Panc1 (cell line): ENCODE measurements at regions not wholly inside any gene's neighbourhood (a gene's known extent, or its start where the extent isn't known, plus 50 kb on each side); places are given as distances from the start of the nearest gene placed in this dataset.

Experiments used
- ATAC-seq: fragments of 200-7000 bp; cut with Tn5 transposase; 2 replicates; pipeline ENCODE4 v1.9.1; 2020; ENCODE audit warnings: mild to moderate bottlenecking, moderate library complexity
- BruUV-seq: library from RNA; stranded (reverse); fragments of 400-500 nt; replicated peaks from 2 replicates; lab custom pipeline; 2021; lab: Mats Ljungman, UMichigan
- CTCF ChIA-PET: fragments of 300-600 bp; sonication (Branson Sonifier 250); formaldehyde crosslinking; loops from one replicate; lab custom pipeline; 2022; ENCODE audit warnings: antibody characterized with exemption; lab: Charles Lee
- POLR2A ChIA-PET: fragments of 300-600 bp; sonication (Branson Sonifier 250); formaldehyde crosslinking; loops from one replicate; lab custom pipeline; 2022; ENCODE audit warnings: antibody characterized with exemption; lab: Charles Lee
- DNase-seq: peaks from one replicate; pipeline ENCODE4 v3.0.0-alpha.2; 2010; ENCODE audit warnings: low read depth, low spot score
- H3K27ac ChIP-seq: 2 replicates; pipeline ENCODE4 v1.5.1; 2011; ENCODE audit warnings: mild to moderate bottlenecking, low read length, inconsistent platforms
- H3K27me3 ChIP-seq: fragments of 200-500 bp; sonication (Bioruptor generic); 2 replicates; pipeline ENCODE4 v1.6.0; 2014; ENCODE audit warnings: low read length, inconsistent platforms; ENCODE audit not compliant: control insufficient read depth, insufficient read depth
- H3K36me3 ChIP-seq: fragments of 200-500 bp; sonication (Bioruptor generic); 2 replicates; pipeline ENCODE4 v1.5.1; 2014; ENCODE audit warnings: inconsistent platforms, mild to moderate bottlenecking, low read length, moderate library complexity; ENCODE audit not compliant: control insufficient read depth, insufficient read depth
- H3K4me1 ChIP-seq: 2 replicates; pipeline ENCODE4 v1.5.1; 2011; ENCODE audit warnings: inconsistent platforms, mild to moderate bottlenecking, low read length, moderate library complexity; ENCODE audit not compliant: control insufficient read depth, insufficient read depth
- H3K4me3 ChIP-seq, 2 experiments: 2 replicates each; pipeline ENCODE4 v1.5.1; 2011 to 2012; ENCODE audit warnings: low read depth in 2 of 2, low read length in 2 of 2, mild to moderate bottlenecking in 2 of 2, inconsistent platforms in 1 of 2, moderate library complexity in 1 of 2
- H3K9me3 ChIP-seq: fragments of 200-500 bp; sonication (Bioruptor generic); 2 replicates; pipeline ENCODE4 v1.5.1; 2014; ENCODE audit warnings: low read depth, mild to moderate bottlenecking, inconsistent platforms, low read length, moderate library complexity; ENCODE audit not compliant: control insufficient read depth, insufficient read depth
- POLR2AphosphoS5 ChIP-seq: IDR thresholded peaks from 2 replicates; pipeline ENCODE4 v1.6.1; 2012; ENCODE audit warnings: mild to moderate bottlenecking, low read depth, low read length, moderate library complexity
- SIN3A ChIP-seq: IDR thresholded peaks from 2 replicates; pipeline ENCODE4 v1.6.1; 2012; ENCODE audit warnings: low read depth, mild to moderate bottlenecking, low read length, moderate library complexity, borderline replicate concordance; ENCODE audit not compliant: insufficient read depth
- TCF7L2 ChIP-seq: IDR thresholded peaks from 2 replicates; pipeline ENCODE4 v1.6.1; 2011; ENCODE audit warnings: mild to moderate bottlenecking, low read depth, low read length, inconsistent platforms
- in situ Hi-C: cut with HindIII; loops from 2 replicates; pipeline ENCODE4 v1.10.0; 2016; ENCODE audit warnings: low sequenced_read_pairs, low pct_unique_long_range_greater_than_20kb
- intact Hi-C: fragments of 100-400 bp; cut with micrococcal nuclease; formaldehyde crosslinking; loops from one replicate; pipeline ENCODE4 v1.10.0; 2022; ENCODE audit not compliant: unreplicated experiment
- TF ChIP-seq, protein P1 (sequence below): fragments of 450-650 bp; IDR thresholded peaks from 2 replicates; pipeline ENCODE4 v1.5.1; 2017; ENCODE audit warnings: mild to moderate bottlenecking
- TF ChIP-seq, protein P2 (sequence below), 2 experiments: IDR thresholded peaks; 2 replicates each; pipeline ENCODE4 v1.6.1; 2011 to 2012; ENCODE audit warnings: low read depth in 2 of 2, control low read depth in 1 of 2, low read length in 1 of 2, mild to moderate bottlenecking in 1 of 2, moderate library complexity in 1 of 2; ENCODE audit not compliant: insufficient read depth in 1 of 2

DNA sequence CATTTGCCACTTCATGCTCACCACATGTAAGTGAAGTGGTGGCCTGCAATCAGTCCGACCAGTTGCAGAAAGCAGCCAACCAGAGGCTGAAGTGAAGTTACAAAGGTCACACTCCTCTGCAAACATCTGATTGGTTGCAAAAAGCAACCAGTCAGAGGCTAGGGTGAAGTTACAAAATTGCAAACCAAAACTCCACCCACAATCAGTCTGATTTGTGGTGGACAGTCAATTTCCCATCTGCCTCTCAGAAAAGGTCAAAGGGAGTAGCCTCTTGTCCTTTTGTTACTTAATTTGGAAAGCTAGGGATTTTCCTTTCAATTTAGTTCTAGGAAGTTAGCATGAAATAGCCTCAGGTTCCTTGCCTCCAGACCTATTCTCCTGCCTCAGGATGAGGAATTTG, 185.0 kb downstream of the UXS1 start:
- ATAC-seq (no peak), DNase-seq (no peak)
- in situ Hi-C loops (no loop called here), intact Hi-C loops (no loop called here)
- 0 out of 2 replicates have a peak, but pooled peaks cover 3% of the 10 kb centered on the region for H3K9me3 ChIP-seq
- TF ChIP-seq, protein P1, sequence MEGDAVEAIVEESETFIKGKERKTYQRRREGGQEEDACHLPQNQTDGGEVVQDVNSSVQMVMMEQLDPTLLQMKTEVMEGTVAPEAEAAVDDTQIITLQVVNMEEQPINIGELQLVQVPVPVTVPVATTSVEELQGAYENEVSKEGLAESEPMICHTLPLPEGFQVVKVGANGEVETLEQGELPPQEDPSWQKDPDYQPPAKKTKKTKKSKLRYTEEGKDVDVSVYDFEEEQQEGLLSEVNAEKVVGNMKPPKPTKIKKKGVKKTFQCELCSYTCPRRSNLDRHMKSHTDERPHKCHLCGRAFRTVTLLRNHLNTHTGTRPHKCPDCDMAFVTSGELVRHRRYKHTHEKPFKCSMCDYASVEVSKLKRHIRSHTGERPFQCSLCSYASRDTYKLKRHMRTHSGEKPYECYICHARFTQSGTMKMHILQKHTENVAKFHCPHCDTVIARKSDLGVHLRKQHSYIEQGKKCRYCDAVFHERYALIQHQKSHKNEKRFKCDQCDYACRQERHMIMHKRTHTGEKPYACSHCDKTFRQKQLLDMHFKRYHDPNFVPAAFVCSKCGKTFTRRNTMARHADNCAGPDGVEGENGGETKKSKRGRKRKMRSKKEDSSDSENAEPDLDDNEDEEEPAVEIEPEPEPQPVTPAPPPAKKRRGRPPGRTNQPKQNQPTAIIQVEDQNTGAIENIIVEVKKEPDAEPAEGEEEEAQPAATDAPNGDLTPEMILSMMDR = no peak
- TF ChIP-seq, protein P2, sequence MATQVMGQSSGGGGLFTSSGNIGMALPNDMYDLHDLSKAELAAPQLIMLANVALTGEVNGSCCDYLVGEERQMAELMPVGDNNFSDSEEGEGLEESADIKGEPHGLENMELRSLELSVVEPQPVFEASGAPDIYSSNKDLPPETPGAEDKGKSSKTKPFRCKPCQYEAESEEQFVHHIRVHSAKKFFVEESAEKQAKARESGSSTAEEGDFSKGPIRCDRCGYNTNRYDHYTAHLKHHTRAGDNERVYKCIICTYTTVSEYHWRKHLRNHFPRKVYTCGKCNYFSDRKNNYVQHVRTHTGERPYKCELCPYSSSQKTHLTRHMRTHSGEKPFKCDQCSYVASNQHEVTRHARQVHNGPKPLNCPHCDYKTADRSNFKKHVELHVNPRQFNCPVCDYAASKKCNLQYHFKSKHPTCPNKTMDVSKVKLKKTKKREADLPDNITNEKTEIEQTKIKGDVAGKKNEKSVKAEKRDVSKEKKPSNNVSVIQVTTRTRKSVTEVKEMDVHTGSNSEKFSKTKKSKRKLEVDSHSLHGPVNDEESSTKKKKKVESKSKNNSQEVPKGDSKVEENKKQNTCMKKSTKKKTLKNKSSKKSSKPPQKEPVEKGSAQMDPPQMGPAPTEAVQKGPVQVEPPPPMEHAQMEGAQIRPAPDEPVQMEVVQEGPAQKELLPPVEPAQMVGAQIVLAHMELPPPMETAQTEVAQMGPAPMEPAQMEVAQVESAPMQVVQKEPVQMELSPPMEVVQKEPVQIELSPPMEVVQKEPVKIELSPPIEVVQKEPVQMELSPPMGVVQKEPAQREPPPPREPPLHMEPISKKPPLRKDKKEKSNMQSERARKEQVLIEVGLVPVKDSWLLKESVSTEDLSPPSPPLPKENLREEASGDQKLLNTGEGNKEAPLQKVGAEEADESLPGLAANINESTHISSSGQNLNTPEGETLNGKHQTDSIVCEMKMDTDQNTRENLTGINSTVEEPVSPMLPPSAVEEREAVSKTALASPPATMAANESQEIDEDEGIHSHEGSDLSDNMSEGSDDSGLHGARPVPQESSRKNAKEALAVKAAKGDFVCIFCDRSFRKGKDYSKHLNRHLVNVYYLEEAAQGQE (IDR thresholded peaks at IDR 0.05; ENCODE audit: insufficient read depth in 1 of 2, low read depth in 2 of 2, low read length in 1 of 2) = no peak
- TF ChIP-seq TCF7L2 (no peak), POLR2AphosphoS5 (no peak), SIN3A (no peak)
- CTCF ChIA-PET = no interaction called here
- H3K36me3 ChIP-seq = no peaks in the 10 kb centered on the region
- BruUV-seq = no TSS peak
- no peaks in the 10 kb centered on the region for H3K27me3 ChIP-seq
- no peak overlapping the region for H3K27ac ChIP-seq
- H3K4me1 ChIP-seq = no peaks in the 10 kb centered on the region
- H3K4me3 ChIP-seq = no peak overlapping the region
- POLR2A ChIA-PET = no interaction called here

DNA sequence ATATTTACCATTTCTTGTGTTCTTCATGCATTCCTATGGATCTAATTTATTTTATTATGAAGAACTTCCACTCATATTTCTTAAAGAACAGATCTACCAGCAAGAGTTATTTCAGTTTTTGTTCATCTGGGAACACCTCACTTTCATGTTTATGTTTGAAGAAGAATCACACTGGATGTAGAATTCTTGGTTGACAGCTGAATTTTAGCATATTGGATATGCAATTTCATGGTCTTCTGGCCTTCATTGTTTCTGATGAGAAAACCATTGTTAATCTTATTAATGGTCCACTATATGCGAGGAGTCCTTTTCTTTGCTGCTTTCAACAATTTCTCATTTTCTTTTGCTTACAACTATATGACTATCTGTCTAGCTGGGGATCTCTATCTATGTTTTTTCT, 189.2 kb downstream of the UXS1 start:
- in situ Hi-C loops = no loop called here

More for the DNA sequence above, 189.2 kb downstream of the UXS1 start:
- intact Hi-C loops = no loop called here
- H3K36me3 ChIP-seq = no peaks in the 10 kb centered on the region
- CTCF ChIA-PET = no interaction called here
- TF ChIP-seq, protein P2 (IDR thresholded peaks at IDR 0.05; ENCODE audit: insufficient read depth in 1 of 2, low read depth in 2 of 2, low read length in 1 of 2) = no peak
- TF ChIP-seq SIN3A (no peak), POLR2AphosphoS5 (no peak), TCF7L2 (no peak)
- TF ChIP-seq, protein P1 = no peak
- BruUV-seq = no TSS peak
- H3K9me3 ChIP-seq = 0 out of 2 replicates have a peak, but pooled peaks cover 6% of the 10 kb centered on the region
- H3K27ac ChIP-seq = no peak overlapping the region
- H3K4me3 ChIP-seq = no peak overlapping the region
- ATAC-seq = no peak
- DNase-seq = no peak
- no peaks in the 10 kb centered on the region for H3K4me1 ChIP-seq
- POLR2A ChIA-PET = no interaction called here
- no peaks in the 10 kb centered on the region for H3K27me3 ChIP-seq
